Fibroblast of skin of right biceps (primary cell): ENCODE measurements at regions not wholly inside any gene's neighbourhood (a gene's known extent, or its start where the extent isn't known, plus 50 kb on each side); places are given as distances from the start of the nearest gene placed in this dataset.

Experiments
- DNase-seq: peaks from one replicate; pipeline ENCODE4 v3.0.0-alpha.2; 2013

- DNase-seq = peak; percentile 92
Measured at GRCh38 chr2:66897181-66897580, 462.3 kb downstream of the MEIS1 start.

GRCh38 chr2:66897691-66898150 lies 462.8 kb downstream of the MEIS1 start:
- peak; percentile 81 for DNase-seq

- DNase-seq = no peak
Measured at GRCh38 chr2:66899109-66899508, 464.2 kb downstream of the MEIS1 start.

GRCh38 chr2:66899648-66900047 lies 464.7 kb downstream of the MEIS1 start:
- DNase-seq = no peak

GRCh38 chr2:66901344-66901743 lies 466.4 kb downstream of the MEIS1 start:
- DNase-seq = no peak

GRCh38 chr2:66903183-66903582 lies 468.3 kb downstream of the MEIS1 start:
- DNase-seq = no peak

GRCh38 chr2:66903745-66904465 lies 469.0 kb downstream of the MEIS1 start:
- DNase-seq = no peak

GRCh38 chr2:66915237-66915636 lies 480.3 kb downstream of the MEIS1 start:
- peak; percentile 59 for DNase-seq

- no peak for DNase-seq
Measured at GRCh38 chr2:66919286-66919685, 477.8 kb upstream of the ETAA1 start.

- no peak for DNase-seq
Measured at GRCh38 chr2:66920415-66920814, 476.7 kb upstream of the ETAA1 start.

GRCh38 chr2:66925128-66925527 lies 472.0 kb upstream of the ETAA1 start:
- DNase-seq = peak; percentile 85

GRCh38 chr2:66926594-66927112 lies 470.5 kb upstream of the ETAA1 start:
- DNase-seq = no peak

- DNase-seq = peak; percentile 87
Measured at GRCh38 chr2:66929632-66930338, 467.3 kb upstream of the ETAA1 start.

- no peak for DNase-seq
Measured at GRCh38 chr2:66930339-66931220, 466.6 kb upstream of the ETAA1 start.

- no peak for DNase-seq
Measured at GRCh38 chr2:66938471-66938967, 458.6 kb upstream of the ETAA1 start.

GRCh38 chr2:66940080-66940479 lies 457.1 kb upstream of the ETAA1 start:
- DNase-seq = no peak

GRCh38 chr2:66948234-66948633 lies 448.9 kb upstream of the ETAA1 start:
- no peak for DNase-seq

GRCh38 chr2:66957198-66957597 lies 439.9 kb upstream of the ETAA1 start:
- no peak for DNase-seq

GRCh38 chr2:66957677-66958076 lies 439.5 kb upstream of the ETAA1 start:
- DNase-seq = no peak

- DNase-seq = no peak
Measured at GRCh38 chr2:66960161-66960560, 437.0 kb upstream of the ETAA1 start.

GRCh38 chr2:66962716-66963115 lies 434.4 kb upstream of the ETAA1 start:
- no peak for DNase-seq

GRCh38 chr2:66966631-66967030 lies 430.5 kb upstream of the ETAA1 start:
- DNase-seq = no peak

GRCh38 chr2:66968946-66969345 lies 428.2 kb upstream of the ETAA1 start:
- DNase-seq = no peak
